HG03342 (cell line): ENCODE measurements at regions not wholly inside any gene's neighbourhood (a gene's known extent, or its start where the extent isn't known, plus 50 kb on each side); places are given as distances from the start of the nearest gene placed in this dataset.

ENCODE experiments used
- ATAC-seq: cut with Tn5 transposase; IDR thresholded peaks from one replicate; pipeline ENCODE4 v1.9.1; 2021; ENCODE audit warnings: mild to moderate bottlenecking, moderate library complexity; ENCODE audit not compliant: unreplicated experiment

DNA sequence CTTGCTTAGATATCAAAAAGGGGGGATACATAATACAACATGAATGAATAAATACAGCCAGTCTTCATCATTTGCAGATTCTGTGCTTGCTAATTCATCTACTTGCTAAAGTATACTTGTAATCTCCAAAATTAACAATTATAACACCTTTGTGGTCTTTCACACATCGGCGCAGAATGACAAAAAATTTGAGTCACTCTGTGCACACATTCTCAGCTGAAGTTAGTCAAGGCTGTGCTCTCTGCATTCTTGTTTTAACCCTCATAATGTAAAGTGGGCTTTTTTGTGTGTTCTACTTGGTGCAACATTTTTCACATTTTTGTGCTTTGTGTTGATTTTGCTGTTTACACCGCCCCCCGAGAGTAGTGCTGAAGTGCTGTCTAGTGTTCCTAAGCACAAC is 65.8 kb upstream of the GPRIN3 start:
- no peak for ATAC-seq

DNA sequence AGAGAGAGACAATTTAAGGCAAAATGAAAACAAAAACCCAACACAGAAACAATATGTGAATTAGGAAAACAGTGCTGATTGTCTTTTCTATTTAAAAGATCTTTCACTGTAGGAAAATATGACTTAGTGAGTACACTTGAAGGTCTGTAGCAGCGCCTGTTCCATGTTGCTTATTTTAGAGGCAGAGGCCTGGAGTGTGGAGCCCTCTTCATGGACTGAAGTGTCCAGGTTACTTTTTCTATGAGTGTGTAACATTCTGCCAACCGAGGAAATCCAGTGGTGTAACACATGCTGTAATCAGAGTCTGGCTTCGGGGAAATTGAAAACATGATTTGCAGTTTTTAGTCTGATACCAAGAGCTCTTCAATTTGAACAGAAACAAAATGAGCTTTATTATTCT is 64.0 kb upstream of the GPRIN3 start:
- no peak for ATAC-seq

DNA sequence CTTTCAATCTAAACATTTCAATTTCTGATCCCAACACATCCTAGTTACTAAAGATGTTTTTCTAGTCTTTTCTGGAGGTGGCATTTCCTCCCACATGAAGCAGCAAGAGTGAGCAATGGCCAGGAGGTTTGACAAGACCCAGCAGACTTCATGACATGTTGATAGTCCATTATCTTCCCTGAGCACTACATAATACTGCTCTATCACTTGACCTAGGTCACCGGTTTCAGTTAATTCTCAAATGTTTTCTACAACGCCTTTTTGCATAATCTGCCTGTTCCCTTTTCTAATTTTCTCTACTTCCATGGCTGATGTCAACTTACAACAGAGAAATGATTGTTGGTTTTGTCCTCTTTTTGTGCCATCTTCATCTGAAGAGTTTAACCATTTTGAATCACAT is 62.0 kb upstream of the GPRIN3 start:
- no peak for ATAC-seq

DNA sequence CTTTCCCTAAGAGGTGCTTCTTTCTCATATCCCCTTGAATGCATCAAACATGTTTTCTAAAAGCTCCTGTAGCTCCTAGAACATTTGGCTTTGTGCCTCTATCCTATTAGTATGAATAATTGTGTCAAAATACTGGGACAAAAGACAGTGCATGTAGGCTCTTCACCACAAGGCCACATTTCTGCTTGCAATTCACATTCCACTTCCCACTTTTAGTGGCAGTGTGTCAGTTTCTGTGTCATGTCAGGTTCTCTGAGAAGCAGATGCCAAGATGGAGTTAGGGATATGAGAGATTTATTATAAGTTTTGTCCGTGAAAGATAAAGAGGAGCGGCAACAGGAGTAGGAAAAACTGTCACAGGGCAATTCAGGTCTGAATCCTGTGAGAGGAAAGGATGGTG is 61.3 kb upstream of the GPRIN3 start:
- no peak for ATAC-seq

DNA sequence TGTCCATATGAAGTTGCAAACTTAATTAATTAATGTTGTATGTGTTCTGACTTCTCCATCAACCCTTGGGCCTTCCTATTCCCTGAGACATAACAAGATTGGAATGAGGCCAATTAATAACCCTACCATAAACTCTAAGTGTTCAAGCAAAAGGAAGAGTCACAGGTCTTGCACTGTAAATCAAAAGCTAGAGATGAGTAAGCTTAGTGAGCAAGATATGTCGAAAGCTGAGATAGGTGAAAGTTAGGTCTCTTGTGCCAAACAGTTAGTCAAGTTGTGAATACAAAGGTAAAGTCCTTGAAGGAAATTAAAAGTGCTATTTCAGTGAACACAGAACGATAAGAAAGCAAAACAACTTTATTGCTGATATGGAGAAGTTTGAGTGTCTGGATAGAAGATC is 58.2 kb upstream of the GPRIN3 start:
- ATAC-seq: no peak

DNA sequence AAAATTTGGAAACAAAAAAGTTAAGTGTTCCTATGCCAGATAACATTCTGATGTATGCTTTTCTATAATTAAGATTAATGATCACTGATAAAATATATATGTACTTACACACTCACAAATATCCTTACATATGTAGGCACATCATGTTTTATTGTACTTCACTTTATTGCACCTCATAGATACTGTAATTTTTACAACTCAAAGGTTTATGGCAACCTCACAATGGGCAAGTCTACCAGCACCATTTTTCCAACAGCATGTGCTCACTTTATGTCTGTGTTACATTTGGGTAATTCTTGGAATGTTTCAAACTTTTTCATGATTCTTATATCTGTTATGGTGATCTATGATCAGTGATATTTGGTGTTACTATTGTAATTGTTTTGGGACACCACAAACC is 57.8 kb upstream of the GPRIN3 start:
- no peak for ATAC-seq

DNA sequence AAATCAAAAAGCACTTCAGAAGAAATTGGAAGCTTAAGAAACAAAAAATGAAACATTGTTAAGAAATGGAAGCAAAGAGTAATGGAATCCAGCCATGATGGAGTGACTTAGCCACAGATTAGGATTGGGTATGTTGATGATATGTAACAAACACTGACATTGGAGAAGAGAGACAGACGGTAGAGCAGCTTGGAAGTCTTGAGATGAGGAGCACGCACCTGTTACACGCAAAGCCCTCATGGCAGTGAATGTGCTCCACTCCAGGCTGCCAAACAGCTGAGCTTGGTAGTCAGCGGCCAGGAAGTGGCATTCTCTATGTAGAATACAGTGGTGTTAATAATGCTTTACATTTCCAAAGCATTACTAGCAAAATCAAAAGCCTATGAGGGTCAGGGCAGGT is 56.9 kb upstream of the GPRIN3 start:
- ATAC-seq: no peak

GRCh38 chr4:89363786-89364185 is 56.2 kb upstream of the GPRIN3 start:
- no peak for ATAC-seq

DNA sequence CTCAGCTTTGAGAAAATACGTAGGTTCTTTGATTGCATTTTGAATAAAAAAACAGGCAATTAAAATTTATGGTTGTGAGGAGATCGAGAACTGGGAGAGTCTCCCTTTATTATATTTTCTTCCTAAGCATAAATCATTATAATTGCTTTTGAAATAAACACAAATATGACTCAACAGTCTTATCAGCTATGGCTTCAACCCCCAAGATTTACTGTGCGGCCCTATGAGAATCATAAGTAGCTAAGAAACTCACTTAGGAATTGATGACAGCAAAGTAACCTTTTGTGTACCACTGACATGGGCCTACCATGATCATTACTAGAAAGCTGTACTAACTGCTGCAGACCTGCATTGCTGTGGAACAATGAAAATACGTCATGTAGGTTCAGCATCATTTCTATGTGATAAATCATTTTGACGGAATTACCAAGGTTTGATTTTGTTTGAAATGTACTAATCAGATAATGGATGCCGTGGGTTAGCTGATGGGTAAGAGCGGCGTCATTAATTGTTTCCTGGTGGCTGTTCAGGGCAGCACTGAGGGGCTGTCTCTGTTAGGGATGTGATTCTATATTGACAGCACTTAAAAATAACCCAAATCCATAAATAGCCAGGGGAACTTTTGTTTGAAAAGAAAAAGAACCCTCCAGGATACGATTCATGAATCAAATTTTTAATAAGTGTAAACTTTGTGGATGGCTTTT is 51.5 kb upstream of the GPRIN3 start:
- ATAC-seq: no peak

DNA sequence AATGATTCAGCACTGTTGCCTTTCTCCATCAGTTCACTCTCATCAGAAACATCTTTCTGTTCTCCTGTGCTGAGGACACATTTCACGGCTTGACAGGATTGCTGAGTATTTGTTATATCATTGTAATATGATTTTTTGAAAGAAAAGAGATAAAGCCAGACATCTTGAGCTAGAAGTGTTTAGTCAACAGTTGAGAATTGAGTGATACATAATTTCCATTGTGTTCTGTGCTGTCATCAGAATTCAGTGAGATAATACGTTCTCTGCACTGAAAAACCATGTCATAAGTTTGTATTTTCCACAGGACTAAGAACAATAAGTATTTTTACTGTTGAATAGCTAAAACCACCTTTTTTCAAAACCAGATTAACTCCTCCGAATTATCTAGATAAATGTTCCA is 50.2 kb upstream of the GPRIN3 start:
- ATAC-seq: no peak
